ENCODE measurements at regions not wholly inside any gene's neighbourhood (a gene's known extent, or its start where the extent isn't known, plus 50 kb on each side); places are given as distances from the start of the nearest gene placed in this dataset.
"Not testable (repeated sequence)": the region's sequence is repeated elsewhere in the genome, so short reads cannot be mapped to it uniquely, and the experiment has no call there.

DNA sequence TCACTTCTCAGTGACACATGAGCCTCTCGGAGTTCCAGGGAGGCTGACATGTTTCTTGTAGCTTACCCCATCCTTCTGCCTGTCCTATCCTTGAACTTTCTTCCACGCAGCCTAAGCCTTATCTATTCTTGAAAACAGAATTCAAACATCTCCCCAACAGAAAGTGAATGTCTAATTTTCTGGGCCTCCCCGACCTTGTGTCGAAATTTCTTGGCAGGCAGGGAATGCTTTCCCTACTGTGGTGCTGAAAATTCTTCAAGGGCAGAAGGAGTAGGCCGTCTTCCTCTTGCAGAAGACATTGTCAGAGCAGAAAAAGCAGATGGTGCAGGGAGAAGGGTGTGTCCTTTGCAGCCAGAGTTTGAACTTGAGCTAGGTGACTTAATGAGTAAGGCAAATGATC is 63.0 kb upstream of the TCL1B start:
- WGBS (ENCODE audit: extremely low coverage, insufficient read length, low lambda C conversion rate) = no CpG with 5 or more reads among the region's 5 CpGs
- Histone ChIP-seq H4K5ac (ENCODE audit: insufficient read length, low read depth, low read length) (no peak overlapping the region), H4K20me1 (ENCODE audit: control insufficient read depth, insufficient read depth, insufficient read length) (no peaks in the 10 kb centered on the region), H3K14ac (ENCODE audit: insufficient read depth, low read length) (no peak overlapping the region), H3K9me3 (ENCODE audit: control insufficient read depth, low read depth, low read length) (no peaks in the 10 kb centered on the region), H3K79me2 (ENCODE audit: insufficient read depth, low read length) (no peaks in the 10 kb centered on the region), H3K9ac (ENCODE audit: extremely low read depth, insufficient read length, low read length) (no peak overlapping the region), H3K56ac (ENCODE audit: insufficient read length, low read depth, low read length) (no peak overlapping the region), H3K27me3 (ENCODE audit: insufficient read depth, low read length) (no peaks in the 10 kb centered on the region), H3K23ac (ENCODE audit: insufficient read length, low read depth, low read length) (no peak overlapping the region), H2AK5ac (ENCODE audit: insufficient read length, low read length) (no peak overlapping the region), H2BK20ac (ENCODE audit: low read depth, low read length, poor library complexity, severe bottlenecking) (no peak overlapping the region), H3K18ac (ENCODE audit: insufficient read length, low read depth, low read length) (no peak overlapping the region), H3T11ph (ENCODE audit: low read length) (no peak overlapping the region), H2BK5ac (ENCODE audit: insufficient read length, low read length) (no peak overlapping the region), H4K91ac (ENCODE audit: insufficient read length, low read depth, low read length) (no peak overlapping the region), H3K27ac (ENCODE audit: insufficient read length, low read depth, low read length) (no peak overlapping the region), H2BK15ac (ENCODE audit: low read depth, low read length) (no peak overlapping the region), H3K23me2 (ENCODE audit: insufficient read length, low read depth, low read length, poor library complexity, severe bottlenecking) (no peaks in the 10 kb centered on the region), H2AFZ (ENCODE audit: low read length) (no peak overlapping the region), H2BK12ac (ENCODE audit: insufficient read length, low read depth, low read length) (no peak overlapping the region), H3K4me2 (ENCODE audit: insufficient read depth, insufficient read length, low read length) (no peak overlapping the region), H2BK120ac (ENCODE audit: low read depth, low read length, poor library complexity, severe bottlenecking) (no peak overlapping the region), H4K8ac (replicated peaks; ENCODE audit: insufficient read length, low read depth, low read length) (no peak overlapping the region), H3K4me1 (ENCODE audit: insufficient read depth, low read length) (peaks cover 9% of the 10 kb centered on the region), H3K4ac (ENCODE audit: low read depth, low read length) (no peak overlapping the region), H3K79me1 (ENCODE audit: insufficient read depth, low read depth, low read length, poor library complexity, severe bottlenecking) (no peaks in the 10 kb centered on the region)
- H3K27ac Mint-ChIP-seq = no peak overlapping the region
- peaks cover 0 to 1% (median 0%) of the 10 kb centered on the region in 3 experiments; a peak in 1 of 7 replicates for H3K36me3 Mint-ChIP-seq (ENCODE audit: insufficient read depth in 1 of 3, low read depth in 3 of 3)
- H3K4me1 Mint-ChIP-seq = peaks cover 36 to 40% of the 10 kb centered on the region in 2 experiments
- H3K27me3 Mint-ChIP-seq (ENCODE audit: low read depth) = peaks cover 25% of the 10 kb centered on the region
- H3K9me3 Mint-ChIP-seq = 0 out of 5 replicates have a peak, but pooled peaks cover 0 to under 1% of the 10 kb centered on the region in 2 experiments
- TF ChIP-seq, protein P1, sequence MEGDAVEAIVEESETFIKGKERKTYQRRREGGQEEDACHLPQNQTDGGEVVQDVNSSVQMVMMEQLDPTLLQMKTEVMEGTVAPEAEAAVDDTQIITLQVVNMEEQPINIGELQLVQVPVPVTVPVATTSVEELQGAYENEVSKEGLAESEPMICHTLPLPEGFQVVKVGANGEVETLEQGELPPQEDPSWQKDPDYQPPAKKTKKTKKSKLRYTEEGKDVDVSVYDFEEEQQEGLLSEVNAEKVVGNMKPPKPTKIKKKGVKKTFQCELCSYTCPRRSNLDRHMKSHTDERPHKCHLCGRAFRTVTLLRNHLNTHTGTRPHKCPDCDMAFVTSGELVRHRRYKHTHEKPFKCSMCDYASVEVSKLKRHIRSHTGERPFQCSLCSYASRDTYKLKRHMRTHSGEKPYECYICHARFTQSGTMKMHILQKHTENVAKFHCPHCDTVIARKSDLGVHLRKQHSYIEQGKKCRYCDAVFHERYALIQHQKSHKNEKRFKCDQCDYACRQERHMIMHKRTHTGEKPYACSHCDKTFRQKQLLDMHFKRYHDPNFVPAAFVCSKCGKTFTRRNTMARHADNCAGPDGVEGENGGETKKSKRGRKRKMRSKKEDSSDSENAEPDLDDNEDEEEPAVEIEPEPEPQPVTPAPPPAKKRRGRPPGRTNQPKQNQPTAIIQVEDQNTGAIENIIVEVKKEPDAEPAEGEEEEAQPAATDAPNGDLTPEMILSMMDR (conservative IDR thresholded peaks at IDR 0.05) = no peak
- no peak overlapping the region for H3K4me3 Mint-ChIP-seq
- DNase-seq = no peak

DNA sequence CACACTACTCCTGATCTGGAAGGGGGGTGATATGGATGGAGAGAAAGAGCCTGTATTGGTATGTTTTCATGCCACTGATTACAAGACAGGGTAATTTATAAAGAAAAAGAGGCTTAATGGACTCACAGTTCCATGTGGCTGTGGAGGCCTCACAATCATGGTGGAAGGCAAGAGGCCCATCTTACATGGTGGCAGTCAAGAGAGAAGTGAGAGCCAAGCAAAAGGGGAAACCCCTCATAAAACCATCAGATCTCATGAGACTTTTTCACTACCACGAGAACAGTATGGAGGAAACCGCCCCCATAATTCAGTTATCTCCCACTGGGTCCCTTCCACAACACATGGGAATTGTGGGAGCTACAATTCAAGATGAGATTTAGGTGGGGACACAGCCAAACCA is 60.5 kb upstream of the TCL1B start:
- not testable (repeated sequence) for H2AFZ ChIP-seq (ENCODE audit: low read length); H2BK15ac ChIP-seq (ENCODE audit: low read depth, low read length); H3K79me2 ChIP-seq (ENCODE audit: insufficient read depth, low read length); H3K9me3 Mint-ChIP-seq; H3K9me3 ChIP-seq (ENCODE audit: control insufficient read depth, low read depth, low read length); H3K23ac ChIP-seq (ENCODE audit: insufficient read length, low read depth, low read length); H4K8ac ChIP-seq (replicated peaks; ENCODE audit: insufficient read length, low read depth, low read length); H3K14ac ChIP-seq (ENCODE audit: insufficient read depth, low read length); H3K27me3 ChIP-seq (ENCODE audit: insufficient read depth, low read length); H3T11ph ChIP-seq (ENCODE audit: low read length); H3K56ac ChIP-seq (ENCODE audit: insufficient read length, low read depth, low read length); H3K79me1 ChIP-seq (ENCODE audit: insufficient read depth, low read depth, low read length, poor library complexity, severe bottlenecking); H3K23me2 ChIP-seq (ENCODE audit: insufficient read length, low read depth, low read length, poor library complexity, severe bottlenecking); H2BK20ac ChIP-seq (ENCODE audit: low read depth, low read length, poor library complexity, severe bottlenecking); H2BK12ac ChIP-seq (ENCODE audit: insufficient read length, low read depth, low read length); H3K9ac ChIP-seq (ENCODE audit: extremely low read depth, insufficient read length, low read length); H3K18ac ChIP-seq (ENCODE audit: insufficient read length, low read depth, low read length); H2BK120ac ChIP-seq (ENCODE audit: low read depth, low read length, poor library complexity, severe bottlenecking); DNase-seq; H2AK5ac ChIP-seq (ENCODE audit: insufficient read length, low read length); H2BK5ac ChIP-seq (ENCODE audit: insufficient read length, low read length); H4K91ac ChIP-seq (ENCODE audit: insufficient read length, low read depth, low read length); H3K4me1 ChIP-seq (ENCODE audit: insufficient read depth, low read length); H4K5ac ChIP-seq (ENCODE audit: insufficient read length, low read depth, low read length); H3K27ac ChIP-seq (ENCODE audit: insufficient read length, low read depth, low read length); H3K27ac Mint-ChIP-seq; H4K20me1 ChIP-seq (ENCODE audit: control insufficient read depth, insufficient read depth, insufficient read length); H3K4ac ChIP-seq (ENCODE audit: low read depth, low read length); H3K4me3 Mint-ChIP-seq; H3K4me2 ChIP-seq (ENCODE audit: insufficient read depth, insufficient read length, low read length)
- H3K36me3 Mint-ChIP-seq (ENCODE audit: insufficient read depth in 1 of 3, low read depth in 3 of 3) = peaks cover 1 to 10% (median 3%) of the 10 kb centered on the region in 3 experiments; a peak in 4 of 7 replicates
- H3K27me3 Mint-ChIP-seq (ENCODE audit: low read depth) = peaks cover 21% of the 10 kb centered on the region
- peaks cover 26 to 29% of the 10 kb centered on the region in 2 experiments for H3K4me1 Mint-ChIP-seq
- no CpG with 5 or more reads among the region's 2 CpGs for WGBS (ENCODE audit: extremely low coverage, insufficient read length, low lambda C conversion rate)

All from H9 (cell line).